ENCODE measurements at regions not wholly inside any gene's neighbourhood (a gene's known extent, or its start where the extent isn't known, plus 50 kb on each side); places are given as distances from the start of the nearest gene placed in this dataset.

DNA sequence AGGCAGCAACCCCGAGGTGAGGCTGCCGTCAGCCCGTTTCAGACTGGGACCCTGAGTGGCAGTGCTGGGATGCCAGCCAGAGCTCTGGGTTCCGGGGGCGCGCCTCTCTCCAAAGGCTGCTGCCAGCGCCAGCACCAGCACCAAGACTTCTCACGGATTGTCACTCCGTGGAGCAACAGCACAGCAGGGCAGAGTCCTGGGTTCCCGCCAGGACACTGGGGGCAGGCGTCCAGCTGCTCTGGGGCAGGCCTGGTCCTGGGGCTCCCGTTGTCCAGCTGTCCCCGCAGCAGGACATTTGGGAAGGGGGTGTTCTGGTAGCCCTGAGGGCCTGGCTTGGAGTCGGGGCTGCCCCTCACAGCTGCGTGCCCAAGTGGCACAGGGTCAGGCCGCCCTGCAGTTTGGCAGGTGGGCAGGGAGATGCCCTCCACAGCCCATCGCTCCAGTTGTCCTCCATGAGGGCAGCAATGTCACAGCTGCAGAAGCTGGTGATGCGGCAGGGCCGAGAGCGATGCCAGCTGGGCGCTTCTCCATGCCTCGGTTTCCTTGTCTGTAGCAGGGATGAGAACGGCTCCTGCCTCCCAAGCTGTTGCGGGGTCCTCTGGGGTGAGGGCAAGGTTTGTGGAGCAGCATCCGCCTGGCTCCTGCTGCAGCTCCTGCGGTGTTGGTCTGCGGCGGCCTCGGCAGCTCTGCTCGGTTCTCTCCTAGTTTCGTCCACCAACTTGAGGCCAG is 137.3 kb upstream of the CIBAR2 start:
- DNase-seq (ENCODE audit: low read depth) = no peak
- no peak overlapping the region for H3K4me3 ChIP-seq (ENCODE audit: low read depth, low read length)

DNA sequence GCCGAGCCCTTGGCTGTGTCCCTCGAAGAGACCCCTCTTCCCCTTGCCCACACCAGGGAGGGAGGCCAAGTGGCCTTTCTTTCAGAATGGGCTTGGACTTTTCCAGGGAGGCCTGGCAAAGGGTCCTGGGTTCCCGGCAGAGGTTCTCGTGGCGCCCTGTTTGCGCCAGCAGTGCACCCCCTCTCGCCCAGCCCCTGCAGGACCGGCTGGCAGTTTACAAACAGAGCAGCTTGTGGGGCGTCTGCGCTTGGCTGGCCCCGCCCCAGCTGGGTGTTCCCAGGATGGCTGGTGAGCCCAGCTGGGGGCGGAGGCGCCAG is 137.8 kb upstream of the CIBAR2 start:
- no peak for DNase-seq (ENCODE audit: low read depth)
- H3K4me3 ChIP-seq (ENCODE audit: low read depth, low read length) = no peak overlapping the region

DNA sequence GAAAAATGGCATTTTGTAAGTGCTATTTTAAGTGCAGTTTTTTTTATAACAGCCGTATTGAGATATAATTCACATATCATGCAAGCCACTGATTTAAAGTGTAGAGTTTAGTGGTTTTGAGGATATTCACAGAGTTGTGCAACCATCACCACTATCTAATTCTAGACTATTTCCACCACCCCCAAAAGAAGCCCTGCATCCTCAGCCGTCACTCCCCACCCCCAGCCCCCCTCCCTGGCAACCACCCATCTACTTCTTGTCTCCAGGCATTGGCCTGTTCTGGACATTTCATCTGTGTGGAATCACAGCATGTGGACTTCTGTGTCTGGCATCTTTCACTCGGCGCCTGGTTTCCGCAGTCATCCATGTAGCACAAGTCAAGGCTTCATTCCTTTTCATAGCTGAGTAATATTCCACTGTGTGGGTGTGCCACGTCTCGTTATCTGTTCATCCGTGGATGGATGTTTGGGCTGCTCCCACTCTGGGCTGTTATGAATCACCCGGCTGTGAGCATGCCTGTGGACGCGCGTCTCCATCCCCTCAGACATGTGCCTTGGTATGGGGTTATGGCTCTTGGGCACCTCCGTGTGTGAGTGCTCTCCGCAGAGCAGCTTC is 138.4 kb upstream of the CIBAR2 start:
- no peak overlapping the region for H3K4me3 ChIP-seq (ENCODE audit: low read depth, low read length)
- DNase-seq (ENCODE audit: low read depth) = no peak

DNA sequence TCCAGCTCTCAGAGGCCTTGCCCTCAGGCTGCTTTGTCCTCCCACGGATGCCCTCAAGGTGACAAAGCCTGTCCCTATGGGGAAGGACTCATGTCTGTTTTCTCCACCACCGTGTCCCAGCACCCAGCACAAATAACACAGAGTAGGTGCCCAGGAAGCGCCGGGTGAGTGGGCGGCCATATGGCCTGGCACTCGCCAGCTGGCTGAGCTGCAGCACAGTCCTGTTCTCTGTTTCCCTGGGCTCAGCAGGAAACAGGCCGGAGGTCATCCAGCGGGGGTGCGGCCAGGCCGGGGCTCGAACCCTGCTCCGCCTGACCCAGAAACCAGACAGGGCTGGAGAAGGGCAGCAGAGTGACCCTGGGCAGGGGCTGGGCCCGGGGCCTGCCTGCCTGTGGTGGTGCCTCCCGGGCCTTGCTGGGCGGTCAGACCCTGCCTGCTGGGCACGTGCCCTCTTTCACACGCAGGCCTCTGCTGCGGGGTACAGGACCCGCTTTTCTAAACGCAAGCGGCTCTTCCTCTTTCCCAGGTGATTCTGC is 139.0 kb upstream of the CIBAR2 start:
- H3K4me3 ChIP-seq (ENCODE audit: low read depth, low read length) = no peak overlapping the region
- no peak for DNase-seq (ENCODE audit: low read depth)

DNA sequence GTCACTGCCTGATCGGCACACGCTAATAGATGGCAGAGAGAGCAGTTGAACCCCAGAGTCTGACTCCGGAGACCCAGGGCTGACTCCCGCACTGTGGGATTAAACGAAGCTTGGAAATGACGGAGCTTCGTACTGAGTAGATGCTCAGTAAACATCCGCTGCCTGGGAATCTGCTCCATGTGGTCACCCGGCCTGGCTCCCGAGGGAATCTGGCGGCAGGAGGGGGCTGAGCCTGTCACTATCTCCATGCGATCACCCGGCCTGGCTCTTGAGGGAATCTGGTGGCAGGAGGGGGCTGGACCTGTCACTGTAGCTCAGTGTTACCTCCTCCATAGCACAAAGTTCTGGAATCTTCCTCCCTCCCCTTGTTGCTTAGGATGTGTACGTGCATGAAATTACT is 139.7 kb upstream of the CIBAR2 start:
- no peak overlapping the region for H3K4me3 ChIP-seq (ENCODE audit: low read depth, low read length)
- DNase-seq (ENCODE audit: low read depth) = no peak

DNA sequence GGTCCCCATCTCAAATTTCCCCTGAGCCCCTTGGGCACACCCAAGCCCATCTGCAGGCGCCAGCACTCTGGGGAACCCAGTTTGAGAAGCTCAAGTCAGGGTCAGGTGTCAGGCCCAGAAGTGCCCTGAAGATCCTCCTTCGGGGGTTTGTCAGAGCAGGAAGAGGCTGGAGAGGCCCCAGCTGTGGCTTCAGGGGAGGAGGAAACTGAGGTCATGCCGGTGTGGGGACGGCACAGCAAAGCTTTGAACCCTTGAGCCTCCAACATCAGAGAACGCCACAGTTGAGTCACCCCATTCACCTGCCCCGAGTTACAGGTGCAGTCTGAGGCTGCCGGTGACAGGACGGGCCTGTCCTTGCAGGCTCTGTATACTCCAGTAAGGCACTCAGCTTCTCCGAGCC is 140.2 kb upstream of the CIBAR2 start:
- H3K4me3 ChIP-seq (ENCODE audit: low read depth, low read length) = no peak overlapping the region
- no peak for DNase-seq (ENCODE audit: low read depth)

DNA sequence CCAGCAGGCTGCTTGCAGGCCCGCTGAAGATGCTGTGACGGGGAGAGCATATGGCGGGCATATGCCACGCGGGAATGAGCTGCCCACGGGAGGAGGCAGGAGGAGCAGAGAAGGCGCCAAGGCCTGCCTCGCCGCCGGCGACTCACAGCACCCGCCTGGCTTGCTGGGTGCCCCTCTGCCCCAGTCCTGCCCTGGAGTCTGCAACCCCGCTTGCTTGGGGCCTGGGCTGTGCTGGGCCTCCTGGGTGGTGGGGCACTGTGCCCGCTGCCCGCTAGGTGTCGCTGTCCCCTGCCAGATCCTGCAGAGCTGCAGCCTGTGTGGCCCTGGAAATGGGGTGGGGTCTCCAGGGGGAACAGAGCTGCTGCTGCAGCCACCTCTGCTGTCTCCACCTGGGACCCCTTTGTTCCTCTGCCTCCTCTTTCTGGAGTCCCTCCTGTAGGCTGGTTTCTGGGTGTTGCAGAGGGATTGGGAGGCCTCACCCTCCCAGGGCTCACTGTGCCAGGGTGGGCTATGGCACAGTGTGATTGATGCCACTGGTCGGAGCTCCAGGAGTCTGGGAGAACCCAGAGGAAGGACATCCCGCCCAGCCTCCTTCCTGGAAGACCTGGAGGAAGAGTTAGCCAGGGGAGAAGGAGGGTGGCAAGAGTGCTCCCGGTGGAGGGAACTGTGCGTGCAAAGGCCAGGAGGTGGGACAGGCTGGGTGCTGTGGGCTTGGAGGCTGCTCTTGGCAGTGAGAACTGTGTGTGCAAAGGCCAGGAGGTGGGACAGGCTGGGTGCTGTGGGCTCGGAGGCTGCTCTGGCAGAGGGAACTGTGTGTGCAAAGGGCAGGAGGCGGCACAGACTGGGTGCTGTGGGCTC is 141.0 kb upstream of the CIBAR2 start:
- H3K4me3 ChIP-seq (ENCODE audit: low read depth, low read length) = no peak overlapping the region

DNA sequence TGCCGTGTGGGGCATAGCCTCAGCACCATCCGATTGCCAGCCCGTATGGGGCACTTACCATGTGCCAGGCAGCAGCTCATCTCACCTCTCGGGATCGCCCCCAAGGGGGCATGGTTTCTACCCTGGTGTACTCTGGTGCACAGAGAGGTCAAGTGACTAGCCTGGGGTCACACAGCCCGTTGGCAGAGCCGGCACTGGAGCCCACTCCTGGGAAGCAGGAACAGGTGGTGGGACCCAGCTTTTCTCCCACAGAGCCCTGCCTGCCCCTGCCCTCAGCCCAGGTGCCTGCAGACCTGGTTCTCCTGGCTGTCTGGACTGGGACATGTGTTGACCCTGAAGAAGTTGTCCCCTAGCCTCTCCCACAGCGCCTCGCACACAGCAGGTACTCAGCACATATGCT is 141.8 kb upstream of the CIBAR2 start:
- no peak overlapping the region for H3K4me3 ChIP-seq (ENCODE audit: low read depth, low read length)
- DNase-seq (ENCODE audit: low read depth) = no peak

More for the DNA sequence above, 141.0 kb upstream of the CIBAR2 start:
- no peak for DNase-seq (ENCODE audit: low read depth)

DNA sequence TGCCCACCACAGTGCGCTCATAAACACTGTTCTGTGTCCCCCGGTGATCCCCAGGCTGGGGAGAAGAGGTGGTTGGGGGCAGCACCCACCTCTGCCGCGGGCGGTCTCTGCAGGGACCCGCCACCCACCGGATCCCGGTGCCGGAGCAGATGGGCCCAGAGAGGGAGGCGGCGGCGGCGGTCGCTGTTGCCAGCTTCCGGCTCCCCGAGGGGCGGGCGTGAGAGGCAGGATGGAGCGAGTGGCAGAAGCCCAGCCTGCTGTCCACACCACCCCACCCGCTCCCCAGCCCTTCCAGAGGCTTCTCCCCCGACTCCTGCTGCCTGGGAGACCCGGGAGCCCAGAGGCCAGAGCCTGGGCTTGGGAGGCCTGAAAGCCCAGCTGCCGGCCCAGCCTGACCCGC is 142.6 kb upstream of the CIBAR2 start:
- no peak for DNase-seq (ENCODE audit: low read depth)
- no peak overlapping the region for H3K4me3 ChIP-seq (ENCODE audit: low read depth, low read length)

DNA sequence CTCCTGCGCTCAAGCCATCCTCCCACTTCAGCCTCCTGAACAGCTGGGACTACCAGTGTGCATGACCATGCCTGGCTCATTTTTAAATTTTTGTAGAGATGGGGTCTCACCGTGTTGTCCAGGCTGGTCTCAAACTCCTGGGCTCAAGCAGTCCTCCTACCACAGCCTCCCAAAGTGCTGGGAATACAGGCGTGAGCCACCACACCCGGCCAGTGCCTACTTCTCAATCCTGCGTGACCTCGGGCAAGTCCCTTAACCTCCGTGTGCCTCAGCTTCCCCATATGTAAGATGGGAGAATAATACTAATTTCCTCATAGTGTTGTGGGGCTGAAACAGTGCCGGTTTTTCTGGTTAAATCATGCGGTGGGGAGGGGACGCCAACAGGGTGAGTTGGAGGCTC is 143.5 kb upstream of the CIBAR2 start:
- no peak for DNase-seq (ENCODE audit: low read depth)
- H3K4me3 ChIP-seq (ENCODE audit: low read depth, low read length) = no peak overlapping the region

DNA sequence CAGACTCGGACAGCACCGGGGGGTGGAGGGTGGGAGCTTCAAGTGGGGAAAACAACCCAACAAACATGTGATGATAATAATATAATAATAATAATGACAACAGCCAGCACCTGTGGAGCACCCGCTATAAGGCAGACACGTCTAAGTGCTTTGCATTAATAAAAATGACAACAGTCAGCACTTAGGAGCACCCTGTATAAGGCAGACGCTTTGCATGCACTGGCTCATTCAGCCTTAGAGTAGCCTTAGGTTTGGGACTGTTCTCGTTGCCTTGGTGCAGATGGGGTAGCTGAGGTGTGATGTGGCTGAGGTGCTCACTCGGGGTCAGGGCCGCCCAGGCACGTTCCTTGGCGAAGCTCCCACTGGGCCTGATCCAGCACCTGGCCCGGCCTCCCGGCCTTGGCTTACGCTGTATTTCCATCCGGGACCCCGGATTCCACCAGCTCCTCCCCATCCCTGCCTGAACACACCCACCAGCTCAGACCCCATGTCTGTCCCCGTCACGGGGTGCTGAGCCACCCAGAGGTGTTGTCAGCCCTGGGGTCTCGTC is 144.0 kb upstream of the CIBAR2 start:
- H3K4me3 ChIP-seq (ENCODE audit: low read depth, low read length) = no peak overlapping the region
- DNase-seq (ENCODE audit: low read depth) = no peak

DNA sequence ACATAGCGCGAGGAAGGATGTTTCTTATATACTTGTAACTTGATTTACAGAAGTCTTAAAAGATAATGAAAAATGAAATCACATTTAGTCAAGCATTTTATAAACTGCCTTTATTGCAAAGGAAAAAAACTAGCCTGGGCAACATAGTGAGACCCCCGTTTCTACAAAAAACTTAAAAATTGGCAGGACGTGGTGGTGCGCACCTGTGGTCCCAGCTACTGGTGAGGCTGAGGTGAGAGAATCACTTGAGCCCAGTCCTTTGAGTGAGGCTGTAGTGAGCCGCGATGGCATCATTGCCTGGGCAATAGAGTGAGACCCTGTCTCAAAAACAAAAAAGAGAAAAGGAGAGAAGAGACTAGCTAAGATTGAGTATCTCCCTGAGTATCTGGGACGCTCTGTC is 145.2 kb upstream of the CIBAR2 start:
- DNase-seq (ENCODE audit: low read depth) = no peak
- no peak overlapping the region for H3K4me3 ChIP-seq (ENCODE audit: low read depth, low read length)

DNA sequence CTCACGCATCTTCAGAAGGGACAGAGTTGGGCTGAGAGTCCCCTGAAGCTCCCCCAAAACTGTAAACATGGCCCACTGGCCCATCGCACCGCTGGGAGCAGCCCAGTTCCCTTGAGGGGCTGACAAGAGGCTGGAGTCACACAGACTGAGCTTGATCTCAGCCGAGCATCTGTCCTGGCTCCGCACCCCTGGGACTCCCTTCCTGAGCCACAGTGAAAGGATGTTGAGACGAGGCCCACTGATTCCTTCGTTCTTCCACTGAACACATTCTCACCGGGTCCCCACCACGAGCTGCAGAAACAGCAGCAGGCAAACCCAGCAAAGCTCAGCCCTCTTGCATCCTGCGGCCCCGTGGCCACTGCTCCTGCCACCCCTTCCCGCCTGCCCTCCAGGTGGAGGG is 145.9 kb upstream of the CIBAR2 start:
- no peak for DNase-seq (ENCODE audit: low read depth)
- no peak overlapping the region for H3K4me3 ChIP-seq (ENCODE audit: low read depth, low read length)

DNA sequence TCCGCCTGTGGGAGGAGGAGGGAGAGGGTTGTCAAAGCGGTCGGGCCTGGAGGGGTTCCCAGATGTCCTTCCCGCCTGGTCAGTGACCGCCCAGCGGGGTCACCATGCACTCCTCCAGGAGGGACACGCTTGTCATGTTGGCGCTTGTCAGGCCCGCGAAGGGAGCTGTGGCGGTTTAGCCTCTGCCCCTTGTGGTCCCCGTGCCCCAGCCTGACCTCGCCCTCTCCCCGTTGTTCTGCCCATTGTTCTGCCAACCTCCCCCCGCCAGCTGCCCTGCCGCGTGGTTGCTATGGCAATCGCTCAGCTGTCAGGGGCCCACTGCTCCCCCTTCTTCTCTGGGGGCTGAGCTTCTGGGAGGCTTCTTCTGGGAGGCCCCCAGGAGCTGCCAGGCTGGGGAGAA is 146.4 kb upstream of the CIBAR2 start:
- no peak for DNase-seq (ENCODE audit: low read depth)
- H3K4me3 ChIP-seq (ENCODE audit: low read depth, low read length) = no peak overlapping the region

DNA sequence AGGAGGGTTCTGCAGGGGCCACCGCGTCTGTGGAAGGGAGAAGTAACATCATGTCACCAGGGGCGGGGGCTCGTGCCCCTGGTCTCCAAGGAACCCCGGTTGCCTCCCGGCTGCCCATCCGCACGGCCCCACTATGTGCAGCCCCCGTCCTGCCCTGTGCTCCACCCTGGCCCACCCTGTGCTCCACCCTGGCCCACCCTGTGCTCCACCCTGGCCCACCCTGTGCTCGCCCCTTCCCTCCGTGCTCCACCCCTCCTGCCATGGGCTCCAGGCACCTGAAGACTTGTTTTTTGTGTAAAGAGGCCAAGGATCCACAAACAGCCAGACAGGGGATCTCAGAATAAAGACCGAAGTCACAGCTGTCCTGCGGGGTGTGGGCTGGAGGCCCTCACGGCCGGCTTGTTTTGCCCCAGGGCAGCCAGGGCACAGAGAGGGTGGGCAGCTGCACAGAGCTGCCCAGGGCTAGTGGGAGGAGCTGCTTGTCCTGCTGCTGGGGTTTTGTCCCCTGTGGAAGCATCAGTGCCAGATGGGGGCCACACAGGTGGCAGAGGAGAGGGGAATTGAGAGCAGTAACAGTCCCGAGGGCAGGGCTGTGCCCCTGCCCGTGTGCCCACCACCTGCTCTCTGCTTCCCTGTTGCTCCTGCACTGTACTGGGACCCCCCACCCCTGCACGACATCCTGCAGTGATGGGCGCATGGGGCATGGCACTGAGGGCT is 147.0 kb upstream of the CIBAR2 start:
- no peak overlapping the region for H3K4me3 ChIP-seq (ENCODE audit: low read depth, low read length)
- no peak for DNase-seq (ENCODE audit: low read depth)

DNA sequence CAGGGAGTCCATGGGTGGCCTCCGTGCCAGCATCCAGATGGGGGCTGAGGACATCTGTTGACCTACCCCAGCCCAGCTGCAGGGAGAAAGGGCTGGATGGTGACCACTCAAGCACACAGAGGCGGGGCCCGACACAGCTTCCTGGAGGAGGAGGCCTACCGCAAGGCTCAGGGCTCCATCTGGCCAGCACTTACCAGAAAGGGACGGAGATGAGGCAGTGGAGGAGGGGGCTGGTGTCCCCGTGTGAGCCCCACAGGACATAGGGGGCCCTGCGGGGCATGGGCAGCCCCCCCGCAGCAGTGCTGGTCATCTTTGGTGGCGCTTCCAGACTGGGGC is 147.5 kb upstream of the CIBAR2 start:
- no peak overlapping the region for H3K4me3 ChIP-seq (ENCODE audit: low read depth, low read length)
- DNase-seq (ENCODE audit: low read depth) = no peak

DNA sequence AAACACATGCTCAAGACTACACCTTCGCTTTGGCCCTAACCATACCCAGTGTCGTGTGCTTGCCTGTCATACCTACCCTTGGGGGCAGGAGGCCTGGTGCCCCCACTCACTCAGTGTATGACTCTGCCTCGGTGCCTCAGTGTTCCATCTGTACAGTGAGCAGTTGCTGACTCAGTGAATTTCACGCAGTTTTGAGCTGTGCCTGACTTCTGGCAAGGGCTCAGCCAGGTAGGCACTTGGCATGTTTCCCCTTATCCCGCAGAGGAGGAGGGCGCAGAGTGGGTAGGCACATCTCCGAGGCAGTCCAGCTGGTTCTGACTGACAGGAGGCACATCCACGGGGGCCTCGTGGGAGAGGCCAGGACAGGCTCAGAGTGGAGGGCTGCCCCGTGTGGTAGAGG is 148.9 kb upstream of the CIBAR2 start:
- no peak for DNase-seq (ENCODE audit: low read depth)
- H3K4me3 ChIP-seq (ENCODE audit: low read depth, low read length) = no peak overlapping the region

DNA sequence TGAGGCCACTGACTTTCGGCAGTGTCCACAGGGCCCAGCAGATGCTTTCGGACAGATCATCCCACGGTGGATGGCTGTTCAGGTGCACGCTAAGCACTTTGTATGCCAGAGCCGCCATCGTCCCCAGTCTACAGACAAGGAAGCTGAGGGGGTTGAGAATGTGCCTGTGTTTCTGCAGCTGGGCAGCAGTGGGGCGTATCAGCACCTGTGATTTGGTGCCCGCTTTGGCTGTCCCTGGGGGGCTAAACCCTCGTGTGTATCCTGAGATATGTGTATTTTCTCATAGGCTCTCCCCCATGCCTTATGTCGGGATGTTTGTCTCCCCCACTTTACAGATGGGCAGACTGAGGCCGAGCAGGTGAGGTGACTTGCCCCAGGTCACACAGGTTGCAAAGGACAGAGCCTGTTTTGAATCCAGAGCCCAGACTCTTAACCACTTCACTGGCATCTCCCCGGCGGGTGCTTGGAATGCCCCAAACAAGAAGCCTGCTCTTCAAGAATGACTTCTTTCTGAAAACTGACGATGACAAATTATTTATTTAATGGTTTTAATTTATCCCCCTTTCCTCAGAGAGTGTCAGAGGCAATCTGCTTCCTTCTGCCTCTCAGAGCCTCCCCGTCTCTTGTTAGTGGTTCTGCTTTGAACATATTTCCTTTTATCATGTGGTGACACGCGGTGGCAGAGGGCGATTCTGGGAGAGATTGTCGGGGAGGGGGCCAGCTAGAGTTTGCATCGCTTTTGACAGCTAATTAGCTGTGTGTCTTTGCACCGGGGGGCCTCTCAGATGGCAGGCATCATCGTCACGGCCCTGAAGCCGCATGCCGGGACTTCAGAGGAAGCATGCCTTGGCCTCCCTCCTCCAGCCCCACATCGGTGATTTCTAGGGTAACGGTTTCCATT is 149.6 kb upstream of the CIBAR2 start:
- DNase-seq (ENCODE audit: low read depth) = no peak
- no peak overlapping the region for H3K4me3 ChIP-seq (ENCODE audit: low read depth, low read length)

All from skeletal muscle cell (primary cell).